Adipocyte (in vitro differentiated cells): ENCODE measurements at regions not wholly inside any gene's neighbourhood (a gene's known extent, or its start where the extent isn't known, plus 50 kb on each side); places are given as distances from the start of the nearest gene placed in this dataset.

ENCODE experiments used
- DNase-seq: peaks from one replicate; pipeline ENCODE4 v3.0.0-alpha.2; 2015; ENCODE audit warnings: low read depth
- H3K27me3 ChIP-seq: replicated peaks from 2 replicates; pipeline ENCODE4 v1.7.0; 2013; ENCODE audit warnings: mild to moderate bottlenecking, low read length, moderate library complexity; ENCODE audit not compliant: control insufficient read depth, insufficient read depth
- H3K36me3 ChIP-seq: 2 replicates; pipeline ENCODE4 v1.7.0; 2013; ENCODE audit warnings: low read length, mild to moderate bottlenecking, moderate library complexity; ENCODE audit not compliant: control insufficient read depth, insufficient read depth, severe bottlenecking
- H3K4me1 ChIP-seq: 2 replicates; pipeline ENCODE4 v1.7.0; 2013; ENCODE audit warnings: mild to moderate bottlenecking, low read length, moderate library complexity; ENCODE audit not compliant: control insufficient read depth, insufficient read depth
- H3K4me3 ChIP-seq: 2 replicates; pipeline ENCODE4 v1.7.0; 2013; ENCODE audit warnings: mild to moderate bottlenecking, low read length, moderate library complexity
- H3K9ac ChIP-seq: 2 replicates; pipeline ENCODE4 v1.7.0; 2013; ENCODE audit warnings: mild to moderate bottlenecking, low read length, moderate library complexity
- H3K9me3 ChIP-seq: 2 replicates; pipeline ENCODE4 v1.7.0; 2013; ENCODE audit warnings: mild to moderate bottlenecking, low read length, moderate library complexity; ENCODE audit not compliant: control insufficient read depth

- H3K27me3 ChIP-seq: no peaks in the 10 kb centered on the region
- H3K9ac ChIP-seq: no peak overlapping the region
- no peaks in the 10 kb centered on the region for H3K36me3 ChIP-seq
- H3K4me3 ChIP-seq: no peak overlapping the region
- no peaks in the 10 kb centered on the region for H3K4me1 ChIP-seq
- no peak for DNase-seq
- no peaks in the 10 kb centered on the region for H3K9me3 ChIP-seq
Measured at GRCh38 chr20:60715172-60715571, 536.9 kb upstream of the CDH4 start.

- no peak for DNase-seq
- Histone ChIP-seq H3K27me3 (no peaks in the 10 kb centered on the region), H3K4me3 (no peak overlapping the region), H3K36me3 (no peaks in the 10 kb centered on the region), H3K9me3 (no peaks in the 10 kb centered on the region), H3K9ac (no peak overlapping the region), H3K4me1 (no peaks in the 10 kb centered on the region)
Measured at GRCh38 chr20:60718743-60719480, 533.1 kb upstream of the CDH4 start.

DNA sequence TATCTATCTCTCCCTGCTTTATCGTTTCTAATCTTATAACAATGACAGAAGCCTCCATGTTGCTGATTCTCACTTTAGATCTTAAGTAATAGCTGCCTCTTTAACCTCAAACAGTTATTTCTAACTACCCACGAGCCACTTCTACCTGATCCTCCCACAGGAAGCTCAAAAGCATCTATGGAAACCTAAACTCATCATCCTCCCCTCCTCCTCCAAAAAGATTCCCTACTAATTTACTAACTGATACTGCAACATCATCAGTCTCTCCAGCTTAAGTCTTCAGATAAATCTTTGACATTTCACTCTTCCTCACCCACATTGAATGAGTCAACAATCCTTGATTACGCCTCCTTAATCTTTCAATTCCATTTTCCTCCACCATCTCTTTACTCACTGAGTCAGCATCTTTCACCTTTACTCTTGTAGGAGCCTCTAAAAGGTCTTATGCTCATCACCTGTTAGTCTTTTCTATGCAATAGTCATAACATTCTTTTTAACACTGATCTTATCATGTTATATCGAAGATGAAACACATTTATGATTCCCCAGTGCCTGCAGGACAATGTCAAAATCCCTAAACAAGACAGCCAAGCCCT is 526.7 kb upstream of the CDH4 start:
- Histone ChIP-seq H3K4me3 (no peak overlapping the region), H3K9ac (no peak overlapping the region), H3K4me1 (no peaks in the 10 kb centered on the region), H3K36me3 (no peaks in the 10 kb centered on the region), H3K27me3 (peaks cover 9% of the 10 kb centered on the region), H3K9me3 (peaks cover 19% of the 10 kb centered on the region)
- DNase-seq: no peak

GRCh38 chr20:60727425-60727824 is 524.6 kb upstream of the CDH4 start:
- no peak for DNase-seq
- H3K27me3 ChIP-seq: peaks cover 9% of the 10 kb centered on the region
- no peak overlapping the region for H3K4me3 ChIP-seq
- no peak overlapping the region for H3K9ac ChIP-seq
- H3K4me1 ChIP-seq: no peaks in the 10 kb centered on the region
- H3K36me3 ChIP-seq: no peaks in the 10 kb centered on the region
- H3K9me3 ChIP-seq: peaks cover 19% of the 10 kb centered on the region

GRCh38 chr20:60728705-60729104 is 523.4 kb upstream of the CDH4 start:
- Histone ChIP-seq H3K9me3 (peaks cover 19% of the 10 kb centered on the region), H3K4me1 (no peaks in the 10 kb centered on the region), H3K27me3 (peaks cover 9% of the 10 kb centered on the region), H3K36me3 (no peaks in the 10 kb centered on the region), H3K9ac (no peak overlapping the region), H3K4me3 (no peak overlapping the region)
- no peak for DNase-seq

GRCh38 chr20:60729135-60729900 is 522.7 kb upstream of the CDH4 start:
- no peak for DNase-seq
- no peak overlapping the region for H3K4me3 ChIP-seq

GRCh38 chr20:60732322-60732721 is 519.7 kb upstream of the CDH4 start:
- H3K9me3 ChIP-seq: peaks cover 11% of the 10 kb centered on the region
- H3K4me1 ChIP-seq: no peaks in the 10 kb centered on the region
- no peaks in the 10 kb centered on the region for H3K36me3 ChIP-seq
- peaks cover 3% of the 10 kb centered on the region for H3K27me3 ChIP-seq
- H3K4me3 ChIP-seq: no peak overlapping the region
- H3K9ac ChIP-seq: no peak overlapping the region
- no peak for DNase-seq

More at GRCh38 chr20:60729135-60729900, 522.7 kb upstream of the CDH4 start:
- peaks cover 19% of the 10 kb centered on the region for H3K9me3 ChIP-seq
- H3K27me3 ChIP-seq: peaks cover 7% of the 10 kb centered on the region
- H3K9ac ChIP-seq: no peak overlapping the region
- no peaks in the 10 kb centered on the region for H3K4me1 ChIP-seq
- no peaks in the 10 kb centered on the region for H3K36me3 ChIP-seq

- H3K36me3 ChIP-seq: no peaks in the 10 kb centered on the region
- peaks cover 6% of the 10 kb centered on the region for H3K27me3 ChIP-seq
- H3K9ac ChIP-seq: no peak overlapping the region
- H3K4me3 ChIP-seq: no peak overlapping the region
- DNase-seq: no peak
- H3K4me1 ChIP-seq: no peaks in the 10 kb centered on the region
- peaks cover 5% of the 10 kb centered on the region for H3K9me3 ChIP-seq
Measured at GRCh38 chr20:60748086-60748485, 504.0 kb upstream of the CDH4 start.

DNA sequence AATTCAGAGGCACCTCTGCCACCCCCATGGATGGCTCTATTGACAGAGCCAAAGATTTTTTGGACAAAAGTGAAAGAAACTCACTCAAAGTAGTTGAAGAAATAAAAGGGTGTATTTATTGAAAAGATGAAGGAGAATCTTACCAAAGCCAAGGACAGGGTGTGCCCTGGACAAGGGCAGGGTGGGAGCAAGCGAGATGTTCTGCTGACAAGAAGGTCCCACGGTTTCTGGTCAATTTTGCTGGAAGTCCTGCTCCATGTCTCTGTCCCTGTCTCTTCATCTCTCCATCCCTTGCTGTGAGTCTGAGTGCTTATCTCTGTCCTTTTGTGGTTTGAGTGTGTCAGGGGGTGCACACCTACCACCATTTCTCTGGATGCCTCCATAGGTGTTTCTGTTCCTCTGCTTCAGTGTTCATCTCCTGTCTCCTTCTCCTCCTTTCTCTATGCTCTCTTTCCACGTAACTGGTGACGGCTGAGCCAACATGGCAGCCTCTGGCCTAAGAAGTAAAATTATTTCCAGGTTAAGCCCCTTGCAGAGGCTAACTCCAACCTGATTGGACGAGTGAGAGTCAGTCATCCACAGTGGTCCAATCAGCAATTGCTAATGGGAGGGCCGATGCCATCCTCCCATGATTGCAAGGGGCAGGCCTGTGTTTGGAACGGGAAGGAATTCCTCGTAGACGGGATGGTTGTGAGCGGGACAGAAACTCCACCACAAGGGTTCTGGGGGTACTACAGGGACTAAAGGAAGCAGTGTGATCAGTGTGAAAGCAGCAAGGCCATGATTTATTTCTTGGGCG is 502.1 kb upstream of the CDH4 start:
- Histone ChIP-seq H3K9ac (no peak overlapping the region), H3K27me3 (peaks cover 6% of the 10 kb centered on the region), H3K9me3 (peaks cover 5% of the 10 kb centered on the region), H3K36me3 (no peaks in the 10 kb centered on the region), H3K4me1 (no peaks in the 10 kb centered on the region), H3K4me3 (no peak overlapping the region)
- DNase-seq: no peak

DNA sequence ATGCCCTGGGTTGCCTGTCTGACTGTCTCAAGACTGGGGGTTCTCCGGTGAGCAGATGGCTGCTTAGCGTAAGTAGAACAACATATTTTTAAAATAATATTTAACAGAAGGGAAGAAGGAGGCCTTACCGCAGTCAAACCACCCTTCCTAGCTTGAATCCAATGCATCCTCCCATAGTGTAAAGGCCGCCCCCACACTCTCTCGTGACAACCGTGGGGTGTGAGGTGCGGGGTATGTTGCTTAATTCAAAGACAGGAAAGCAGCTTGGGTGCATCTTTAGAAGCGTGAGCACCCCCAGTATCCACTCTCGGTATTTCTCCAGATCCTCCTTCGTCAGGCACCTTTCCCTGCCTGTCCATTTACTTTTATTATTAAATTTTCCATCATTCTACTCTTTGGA is 501.2 kb upstream of the CDH4 start:
- no peak for DNase-seq
- no peak overlapping the region for H3K4me3 ChIP-seq
- no peaks in the 10 kb centered on the region for H3K36me3 ChIP-seq
- no peaks in the 10 kb centered on the region for H3K4me1 ChIP-seq
- no peak overlapping the region for H3K9ac ChIP-seq
- H3K27me3 ChIP-seq: peaks cover 6% of the 10 kb centered on the region
- peaks cover 5% of the 10 kb centered on the region for H3K9me3 ChIP-seq

DNA sequence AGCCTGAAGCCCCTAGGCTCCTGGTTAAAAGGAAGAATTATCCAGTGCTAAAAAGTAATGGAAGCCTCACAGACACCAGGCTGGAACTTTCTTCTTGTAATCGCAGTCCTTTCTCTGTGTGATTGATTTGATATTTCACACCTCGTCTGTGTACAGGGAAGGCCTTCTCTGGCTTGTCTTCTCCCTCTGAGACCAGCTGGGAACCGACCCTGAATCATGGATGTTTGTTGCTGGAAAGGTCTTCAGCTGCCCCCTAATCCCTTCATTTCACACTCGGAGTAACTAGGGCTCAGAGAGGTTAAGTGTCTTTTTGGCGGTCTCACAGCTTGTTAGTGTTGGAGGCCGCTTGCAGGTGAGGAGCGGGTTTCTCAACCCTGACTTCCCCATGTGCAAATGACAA is 500.2 kb upstream of the CDH4 start:
- no peaks in the 10 kb centered on the region for H3K36me3 ChIP-seq
- no peaks in the 10 kb centered on the region for H3K4me1 ChIP-seq
- H3K9me3 ChIP-seq: peaks cover 5% of the 10 kb centered on the region
- no peak overlapping the region for H3K9ac ChIP-seq
- no peak overlapping the region for H3K4me3 ChIP-seq
- peaks cover 6% of the 10 kb centered on the region for H3K27me3 ChIP-seq
- DNase-seq: no peak
